HEK293 (cell line): ENCODE measurements at regions not wholly inside any gene's neighbourhood (a gene's known extent, or its start where the extent isn't known, plus 50 kb on each side); places are given as distances from the start of the nearest gene placed in this dataset.

Experiments
- CTCF ChIA-PET: fragments of 350-600 bp; formaldehyde crosslinking; extraction: SDS; loops from one replicate; lab custom pipeline; 2021; ENCODE audit warnings: antibody characterized with exemption; lab: Yijun Ruan, JAX
- POLR2A ChIA-PET: fragments of 300-600 bp; formaldehyde crosslinking; extraction: SDS; loops from one replicate; lab custom pipeline; 2020; ENCODE audit warnings: antibody characterized with exemption, inconsistent platforms; lab: Yijun Ruan, JAX
- H3K27ac ChIP-seq: fragments of 200-500 bp; sonication (Bioruptor generic); 2 replicates; pipeline ENCODE4 v1.5.1; 2014; ENCODE audit warnings: low read depth, low read length, control low read depth, inconsistent platforms; ENCODE audit errors: extremely low read depth
- H3K36me3 ChIP-seq, 2 experiments: fragments of 200-500 bp in 1 of 2; sonication (Bioruptor generic) in 1 of 2; 1 replicate in 1 of 2; 2 replicates in 1 of 2; pipeline ENCODE4 v1.5.1; 2014 to 2017; ENCODE audit warnings: inconsistent platforms in 2 of 2, low read length in 2 of 2; ENCODE audit not compliant: control insufficient read depth in 2 of 2, insufficient read depth in 1 of 2
- H3K4me1 ChIP-seq: fragments of 200-500 bp; sonication (Bioruptor generic); 2 replicates; pipeline ENCODE4 v1.5.1; 2014; ENCODE audit warnings: mild to moderate bottlenecking, low read length, inconsistent platforms; ENCODE audit not compliant: control insufficient read depth, insufficient read depth
- H3K4me3 ChIP-seq: 2 replicates; pipeline ENCODE4 v1.5.1; 2011; ENCODE audit warnings: low read depth, mild to moderate bottlenecking, control low read depth, low read length, moderate library complexity
- H3K9me3 ChIP-seq: fragments of 200-500 bp; sonication (Bioruptor generic); 2 replicates; pipeline ENCODE4 v1.5.1; 2014; ENCODE audit warnings: low read depth, low read length, inconsistent platforms; ENCODE audit not compliant: control insufficient read depth, insufficient read depth
- KLF16 ChIP-seq: fragments of 450-650 bp; formaldehyde crosslinking; IDR thresholded peaks from 2 replicates; pipeline ENCODE4 v1.5.1; 2017; ENCODE audit warnings: missing biosample characterization, missing genetic modification characterization
- PRDM1 ChIP-seq: fragments of 450-650 bp; formaldehyde crosslinking; IDR thresholded peaks from 2 replicates; pipeline ENCODE4; 2016; ENCODE audit warnings: missing biosample characterization, missing genetic modification characterization
- SALL2 ChIP-seq: fragments of 450-650 bp; formaldehyde crosslinking; IDR thresholded peaks from 2 replicates; pipeline ENCODE4 v1.5.0; 2017; ENCODE audit warnings: missing biosample characterization, mild to moderate bottlenecking, missing genetic modification characterization, borderline replicate concordance
- ZNF10 ChIP-seq: fragments of 450-650 bp; formaldehyde crosslinking; IDR thresholded peaks from 2 replicates; pipeline ENCODE4 v1.5.1; 2017; ENCODE audit warnings: missing biosample characterization, missing genetic modification characterization
- ZNF155 ChIP-seq: fragments of 450-650 bp; formaldehyde crosslinking; IDR thresholded peaks from 2 replicates; pipeline ENCODE4 v1.5.1; 2016; ENCODE audit warnings: missing biosample characterization, missing genetic modification characterization
- ZNF169 ChIP-seq: fragments of 450-650 bp; formaldehyde crosslinking; IDR thresholded peaks from 2 replicates; pipeline ENCODE4 v1.5.1; 2016; ENCODE audit warnings: missing biosample characterization, missing genetic modification characterization
- ZNF350 ChIP-seq: fragments of 450-650 bp; formaldehyde crosslinking; IDR thresholded peaks from 2 replicates; pipeline ENCODE4 v1.5.0; 2017; ENCODE audit warnings: missing biosample characterization, mild to moderate bottlenecking, missing genetic modification characterization
- ZNF433 ChIP-seq: fragments of 450-650 bp; formaldehyde crosslinking; IDR thresholded peaks from 2 replicates; pipeline ENCODE4 v1.5.1; 2016; ENCODE audit warnings: missing biosample characterization, missing genetic modification characterization, low read depth
- ZNF626 ChIP-seq: fragments of 450-650 bp; sonication (Bioruptor Pico); formaldehyde crosslinking; IDR thresholded peaks from 2 replicates; pipeline ENCODE4 v1.5.1; 2018; ENCODE audit warnings: missing biosample characterization, missing genetic modification characterization, inconsistent platforms
- ZNF707 ChIP-seq: fragments of 450-650 bp; formaldehyde crosslinking; IDR thresholded peaks from 2 replicates; pipeline ENCODE4 v1.5.1; 2016; ENCODE audit warnings: missing biosample characterization, missing genetic modification characterization
- ZNF830 ChIP-seq: fragments of 450-650 bp; IDR thresholded peaks from 2 replicates; pipeline ENCODE4 v1.5.0; 2018; ENCODE audit warnings: missing biosample characterization, missing genetic modification characterization, low read depth, mild to moderate bottlenecking, moderate library complexity
- ZNF843 ChIP-seq: fragments of 450-650 bp; formaldehyde crosslinking; IDR thresholded peaks from 2 replicates; pipeline ENCODE4 v1.5.1; 2016; ENCODE audit warnings: missing biosample characterization, missing genetic modification characterization
- TF ChIP-seq, protein P1 (sequence below): fragments of 450-650 bp; formaldehyde crosslinking; IDR thresholded peaks from 2 replicates; pipeline ENCODE4 v1.5.1; 2016; ENCODE audit warnings: missing biosample characterization, missing genetic modification characterization, borderline replicate concordance
- TF ChIP-seq, protein P2 (sequence below): fragments of 450-650 bp; formaldehyde crosslinking; IDR thresholded peaks from 2 replicates; pipeline ENCODE4 v1.5.1; 2016; ENCODE audit warnings: missing biosample characterization, missing genetic modification characterization
- TF ChIP-seq, protein P3 (sequence below): fragments of 450-650 bp; formaldehyde crosslinking; IDR thresholded peaks from 2 replicates; pipeline ENCODE4 v1.5.1; 2016; ENCODE audit warnings: missing biosample characterization, missing genetic modification characterization
- TF ChIP-seq, protein P4 (sequence below): fragments of 450-650 bp; formaldehyde crosslinking; IDR thresholded peaks from 2 replicates; pipeline ENCODE4 v1.5.1; 2017; ENCODE audit warnings: missing biosample characterization, mild to moderate bottlenecking, missing genetic modification characterization, moderate library complexity
- TF ChIP-seq, protein P5 (sequence below): fragments of 450-650 bp; formaldehyde crosslinking; IDR thresholded peaks from 2 replicates; pipeline ENCODE4 v1.5.1; 2016; ENCODE audit warnings: missing biosample characterization, missing genetic modification characterization, borderline replicate concordance

- Histone ChIP-seq H3K4me1 (no peaks in the 10 kb centered on the region), H3K36me3 (no peaks in the 10 kb centered on the region), H3K9me3 (no peaks in the 10 kb centered on the region), H3K4me3 (no peak overlapping the region), H3K27ac (no peak overlapping the region)
- POLR2A ChIA-PET, result no interaction called here
- CTCF ChIA-PET, result interaction anchor here (0.7 kb wide), 1 partner anchor 35 kb away, joined by 3 read pairs; no protein-coding TSS in a partner anchor
- TF ChIP-seq ZNF626 (tag by site-specific recombination) (no peak), ZNF707 (tag by site-specific recombination) (no peak), ZNF169 (no peak), ZNF433 (tag by site-specific recombination) (no peak), ZNF843 (tag by site-specific recombination) (no peak), KLF16 (tag by site-specific recombination) (no peak), ZNF155 (tag by site-specific recombination) (no peak), ZNF350 (tag by site-specific recombination) (no peak), ZNF10 (tag by site-specific recombination) (no peak), SALL2 (tag by site-specific recombination) (no peak), PRDM1 (no peak), ZNF830 (tag by site-specific recombination) (no peak)
- TF ChIP-seq, protein P1, sequence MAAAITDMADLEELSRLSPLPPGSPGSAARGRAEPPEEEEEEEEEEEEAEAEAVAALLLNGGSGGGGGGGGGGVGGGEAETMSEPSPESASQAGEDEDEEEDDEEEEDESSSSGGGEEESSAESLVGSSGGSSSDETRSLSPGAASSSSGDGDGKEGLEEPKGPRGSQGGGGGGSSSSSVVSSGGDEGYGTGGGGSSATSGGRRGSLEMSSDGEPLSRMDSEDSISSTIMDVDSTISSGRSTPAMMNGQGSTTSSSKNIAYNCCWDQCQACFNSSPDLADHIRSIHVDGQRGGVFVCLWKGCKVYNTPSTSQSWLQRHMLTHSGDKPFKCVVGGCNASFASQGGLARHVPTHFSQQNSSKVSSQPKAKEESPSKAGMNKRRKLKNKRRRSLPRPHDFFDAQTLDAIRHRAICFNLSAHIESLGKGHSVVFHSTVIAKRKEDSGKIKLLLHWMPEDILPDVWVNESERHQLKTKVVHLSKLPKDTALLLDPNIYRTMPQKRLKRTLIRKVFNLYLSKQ, result no peak
- TF ChIP-seq, protein P2, sequence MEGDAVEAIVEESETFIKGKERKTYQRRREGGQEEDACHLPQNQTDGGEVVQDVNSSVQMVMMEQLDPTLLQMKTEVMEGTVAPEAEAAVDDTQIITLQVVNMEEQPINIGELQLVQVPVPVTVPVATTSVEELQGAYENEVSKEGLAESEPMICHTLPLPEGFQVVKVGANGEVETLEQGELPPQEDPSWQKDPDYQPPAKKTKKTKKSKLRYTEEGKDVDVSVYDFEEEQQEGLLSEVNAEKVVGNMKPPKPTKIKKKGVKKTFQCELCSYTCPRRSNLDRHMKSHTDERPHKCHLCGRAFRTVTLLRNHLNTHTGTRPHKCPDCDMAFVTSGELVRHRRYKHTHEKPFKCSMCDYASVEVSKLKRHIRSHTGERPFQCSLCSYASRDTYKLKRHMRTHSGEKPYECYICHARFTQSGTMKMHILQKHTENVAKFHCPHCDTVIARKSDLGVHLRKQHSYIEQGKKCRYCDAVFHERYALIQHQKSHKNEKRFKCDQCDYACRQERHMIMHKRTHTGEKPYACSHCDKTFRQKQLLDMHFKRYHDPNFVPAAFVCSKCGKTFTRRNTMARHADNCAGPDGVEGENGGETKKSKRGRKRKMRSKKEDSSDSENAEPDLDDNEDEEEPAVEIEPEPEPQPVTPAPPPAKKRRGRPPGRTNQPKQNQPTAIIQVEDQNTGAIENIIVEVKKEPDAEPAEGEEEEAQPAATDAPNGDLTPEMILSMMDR (tag by site-specific recombination), result no peak
- TF ChIP-seq, protein P3, sequence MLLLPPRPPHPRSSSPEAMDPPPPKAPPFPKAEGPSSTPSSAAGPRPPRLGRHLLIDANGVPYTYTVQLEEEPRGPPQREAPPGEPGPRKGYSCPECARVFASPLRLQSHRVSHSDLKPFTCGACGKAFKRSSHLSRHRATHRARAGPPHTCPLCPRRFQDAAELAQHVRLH (tag by site-specific recombination), result no peak
- TF ChIP-seq, protein P4, sequence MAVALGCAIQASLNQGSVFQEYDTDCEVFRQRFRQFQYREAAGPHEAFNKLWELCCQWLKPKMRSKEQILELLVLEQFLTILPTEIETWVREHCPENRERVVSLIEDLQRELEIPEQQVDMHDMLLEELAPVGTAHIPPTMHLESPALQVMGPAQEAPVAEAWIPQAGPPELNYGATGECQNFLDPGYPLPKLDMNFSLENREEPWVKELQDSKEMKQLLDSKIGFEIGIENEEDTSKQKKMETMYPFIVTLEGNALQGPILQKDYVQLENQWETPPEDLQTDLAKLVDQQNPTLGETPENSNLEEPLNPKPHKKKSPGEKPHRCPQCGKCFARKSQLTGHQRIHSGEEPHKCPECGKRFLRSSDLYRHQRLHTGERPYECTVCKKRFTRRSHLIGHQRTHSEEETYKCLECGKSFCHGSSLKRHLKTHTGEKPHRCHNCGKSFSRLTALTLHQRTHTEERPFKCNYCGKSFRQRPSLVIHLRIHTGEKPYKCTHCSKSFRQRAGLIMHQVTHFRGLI (tag by site-specific recombination), result no peak
- TF ChIP-seq, protein P5, sequence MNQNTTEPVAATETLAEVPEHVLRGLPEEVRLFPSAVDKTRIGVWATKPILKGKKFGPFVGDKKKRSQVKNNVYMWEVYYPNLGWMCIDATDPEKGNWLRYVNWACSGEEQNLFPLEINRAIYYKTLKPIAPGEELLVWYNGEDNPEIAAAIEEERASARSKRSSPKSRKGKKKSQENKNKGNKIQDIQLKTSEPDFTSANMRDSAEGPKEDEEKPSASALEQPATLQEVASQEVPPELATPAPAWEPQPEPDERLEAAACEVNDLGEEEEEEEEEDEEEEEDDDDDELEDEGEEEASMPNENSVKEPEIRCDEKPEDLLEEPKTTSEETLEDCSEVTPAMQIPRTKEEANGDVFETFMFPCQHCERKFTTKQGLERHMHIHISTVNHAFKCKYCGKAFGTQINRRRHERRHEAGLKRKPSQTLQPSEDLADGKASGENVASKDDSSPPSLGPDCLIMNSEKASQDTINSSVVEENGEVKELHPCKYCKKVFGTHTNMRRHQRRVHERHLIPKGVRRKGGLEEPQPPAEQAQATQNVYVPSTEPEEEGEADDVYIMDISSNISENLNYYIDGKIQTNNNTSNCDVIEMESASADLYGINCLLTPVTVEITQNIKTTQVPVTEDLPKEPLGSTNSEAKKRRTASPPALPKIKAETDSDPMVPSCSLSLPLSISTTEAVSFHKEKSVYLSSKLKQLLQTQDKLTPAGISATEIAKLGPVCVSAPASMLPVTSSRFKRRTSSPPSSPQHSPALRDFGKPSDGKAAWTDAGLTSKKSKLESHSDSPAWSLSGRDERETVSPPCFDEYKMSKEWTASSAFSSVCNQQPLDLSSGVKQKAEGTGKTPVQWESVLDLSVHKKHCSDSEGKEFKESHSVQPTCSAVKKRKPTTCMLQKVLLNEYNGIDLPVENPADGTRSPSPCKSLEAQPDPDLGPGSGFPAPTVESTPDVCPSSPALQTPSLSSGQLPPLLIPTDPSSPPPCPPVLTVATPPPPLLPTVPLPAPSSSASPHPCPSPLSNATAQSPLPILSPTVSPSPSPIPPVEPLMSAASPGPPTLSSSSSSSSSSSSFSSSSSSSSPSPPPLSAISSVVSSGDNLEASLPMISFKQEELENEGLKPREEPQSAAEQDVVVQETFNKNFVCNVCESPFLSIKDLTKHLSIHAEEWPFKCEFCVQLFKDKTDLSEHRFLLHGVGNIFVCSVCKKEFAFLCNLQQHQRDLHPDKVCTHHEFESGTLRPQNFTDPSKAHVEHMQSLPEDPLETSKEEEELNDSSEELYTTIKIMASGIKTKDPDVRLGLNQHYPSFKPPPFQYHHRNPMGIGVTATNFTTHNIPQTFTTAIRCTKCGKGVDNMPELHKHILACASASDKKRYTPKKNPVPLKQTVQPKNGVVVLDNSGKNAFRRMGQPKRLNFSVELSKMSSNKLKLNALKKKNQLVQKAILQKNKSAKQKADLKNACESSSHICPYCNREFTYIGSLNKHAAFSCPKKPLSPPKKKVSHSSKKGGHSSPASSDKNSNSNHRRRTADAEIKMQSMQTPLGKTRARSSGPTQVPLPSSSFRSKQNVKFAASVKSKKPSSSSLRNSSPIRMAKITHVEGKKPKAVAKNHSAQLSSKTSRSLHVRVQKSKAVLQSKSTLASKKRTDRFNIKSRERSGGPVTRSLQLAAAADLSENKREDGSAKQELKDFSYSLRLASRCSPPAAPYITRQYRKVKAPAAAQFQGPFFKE, result no peak
These were observed 250.0 kb downstream of the NXPE2 start for GRCh38 chr11:114928260-114928870.
